Fibroblast of villous mesenchyme (primary cell): ENCODE measurements at regions not wholly inside any gene's neighbourhood (a gene's known extent, or its start where the extent isn't known, plus 50 kb on each side); places are given as distances from the start of the nearest gene placed in this dataset.
A peak's percentile ranks its signal among the peaks of the same experiment; 100 is the strongest.
"Not testable (repeated sequence)": the region's sequence is repeated elsewhere in the genome, so short reads cannot be mapped to it uniquely, and the experiment has no call there.

Source experiments
- DNase-seq: peaks from one replicate; pipeline ENCODE4 v3.0.0-alpha.2; 2010; ENCODE audit warnings: low read depth
- H3K4me3 ChIP-seq: 2 replicates; pipeline ENCODE4 v1.5.1; 2011; ENCODE audit warnings: low read depth, mild to moderate bottlenecking, low read length
- TF ChIP-seq, protein P1 (sequence below): IDR thresholded peaks from 2 replicates; pipeline ENCODE4 v1.5.1; 2012; ENCODE audit warnings: low read depth, mild to moderate bottlenecking, low read length; ENCODE audit not compliant: insufficient read depth

DNA sequence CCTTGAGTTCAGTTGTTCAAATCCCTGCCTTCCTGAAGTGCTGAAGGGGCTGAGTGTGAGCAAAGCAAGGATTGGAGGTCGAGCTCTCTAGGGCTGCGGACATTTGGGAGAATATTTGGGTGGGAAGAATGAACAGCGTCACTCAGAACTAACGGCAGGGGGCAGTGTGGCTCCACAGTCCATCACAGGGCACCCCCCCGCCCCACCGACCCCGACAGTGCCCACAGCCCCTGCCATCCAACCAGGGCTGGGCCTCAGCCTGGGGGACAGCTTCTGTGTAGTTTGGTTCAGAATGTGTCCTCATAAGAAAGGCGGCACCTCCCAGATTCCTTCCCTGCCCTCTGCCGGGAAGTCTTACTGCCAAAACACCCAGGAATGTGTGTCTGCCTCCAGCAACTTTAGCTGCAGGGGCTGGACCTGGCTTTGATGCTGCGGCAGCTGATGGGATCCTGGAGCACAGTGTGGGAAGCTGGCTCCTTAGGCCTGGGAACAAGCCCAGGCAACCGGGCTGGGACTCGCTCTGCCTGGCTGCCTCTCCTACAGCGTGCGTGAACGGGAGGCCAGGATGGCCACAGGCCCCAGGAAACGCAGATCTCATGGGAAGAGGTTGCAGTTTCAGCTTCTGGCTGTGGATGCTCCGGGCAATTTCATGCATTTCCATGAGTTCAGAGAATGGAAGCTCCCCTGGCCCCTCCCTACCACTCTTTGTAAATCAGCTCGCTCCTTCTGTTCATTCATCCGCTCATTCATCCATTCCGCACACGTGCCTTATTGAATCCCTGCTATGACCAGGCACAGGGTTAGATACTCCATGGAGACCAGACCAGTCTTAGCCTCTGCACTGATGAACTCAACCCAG lies 104.9 kb upstream of the TMPRSS2 start:
- TF ChIP-seq, protein P1, sequence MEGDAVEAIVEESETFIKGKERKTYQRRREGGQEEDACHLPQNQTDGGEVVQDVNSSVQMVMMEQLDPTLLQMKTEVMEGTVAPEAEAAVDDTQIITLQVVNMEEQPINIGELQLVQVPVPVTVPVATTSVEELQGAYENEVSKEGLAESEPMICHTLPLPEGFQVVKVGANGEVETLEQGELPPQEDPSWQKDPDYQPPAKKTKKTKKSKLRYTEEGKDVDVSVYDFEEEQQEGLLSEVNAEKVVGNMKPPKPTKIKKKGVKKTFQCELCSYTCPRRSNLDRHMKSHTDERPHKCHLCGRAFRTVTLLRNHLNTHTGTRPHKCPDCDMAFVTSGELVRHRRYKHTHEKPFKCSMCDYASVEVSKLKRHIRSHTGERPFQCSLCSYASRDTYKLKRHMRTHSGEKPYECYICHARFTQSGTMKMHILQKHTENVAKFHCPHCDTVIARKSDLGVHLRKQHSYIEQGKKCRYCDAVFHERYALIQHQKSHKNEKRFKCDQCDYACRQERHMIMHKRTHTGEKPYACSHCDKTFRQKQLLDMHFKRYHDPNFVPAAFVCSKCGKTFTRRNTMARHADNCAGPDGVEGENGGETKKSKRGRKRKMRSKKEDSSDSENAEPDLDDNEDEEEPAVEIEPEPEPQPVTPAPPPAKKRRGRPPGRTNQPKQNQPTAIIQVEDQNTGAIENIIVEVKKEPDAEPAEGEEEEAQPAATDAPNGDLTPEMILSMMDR, result peak; percentile 70
- peak; percentile 85 for DNase-seq
- no peak overlapping the region for H3K4me3 ChIP-seq

DNA sequence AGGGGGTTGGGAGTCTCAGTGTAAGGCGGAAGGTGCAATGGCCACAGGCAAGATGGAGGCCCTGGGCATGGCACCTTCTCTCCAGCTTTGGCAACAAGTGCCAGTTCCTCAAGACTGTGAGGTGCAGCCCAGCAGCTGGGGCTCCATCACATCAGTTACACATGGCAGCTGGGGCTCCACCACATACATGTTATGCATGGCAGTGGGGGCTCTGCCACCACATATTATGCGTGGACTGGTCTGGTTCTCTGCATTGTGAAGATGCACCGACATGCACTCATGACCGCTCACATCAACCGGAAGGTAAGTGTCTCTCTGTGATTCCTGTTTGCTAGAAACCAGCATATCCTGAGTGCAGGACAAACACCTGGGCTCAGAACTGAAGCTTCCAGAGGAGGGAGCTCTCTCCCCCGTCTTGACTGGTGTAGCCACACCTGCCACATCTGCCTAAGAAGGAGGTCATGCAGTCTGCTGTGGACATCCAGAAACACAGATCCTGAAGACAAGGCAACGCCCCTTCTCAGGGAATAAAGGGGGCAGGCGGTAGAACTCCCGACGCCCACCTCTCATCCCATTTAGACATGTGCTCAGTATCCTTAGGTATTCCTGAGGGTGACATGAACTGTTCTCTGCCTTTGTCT lies 104.1 kb upstream of the TMPRSS2 start:
- TF ChIP-seq, protein P1, result no peak
- H3K4me3 ChIP-seq, result no peak overlapping the region
- no peak for DNase-seq

DNA sequence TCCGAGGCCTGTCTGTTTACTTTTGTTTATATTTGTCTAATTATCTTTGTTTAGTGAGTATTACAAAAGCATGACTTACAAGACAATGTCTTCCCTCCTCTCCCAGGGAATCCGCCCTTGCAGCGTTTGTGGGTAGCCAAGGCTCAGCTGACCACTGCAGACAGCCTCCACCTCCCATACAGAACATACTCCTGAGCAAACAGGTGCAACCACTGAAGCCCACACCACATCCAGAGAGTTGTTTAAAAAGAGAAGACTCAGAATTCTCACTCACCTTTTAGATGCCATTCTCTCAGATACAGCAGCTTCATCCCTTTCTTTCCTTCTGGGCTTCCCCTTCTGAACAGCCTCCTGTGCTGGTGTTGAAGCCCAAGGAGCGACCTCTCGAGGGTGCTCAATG lies 103.5 kb upstream of the TMPRSS2 start:
- DNase-seq, result no peak
- no peak overlapping the region for H3K4me3 ChIP-seq
- TF ChIP-seq, protein P1, result no peak

DNA sequence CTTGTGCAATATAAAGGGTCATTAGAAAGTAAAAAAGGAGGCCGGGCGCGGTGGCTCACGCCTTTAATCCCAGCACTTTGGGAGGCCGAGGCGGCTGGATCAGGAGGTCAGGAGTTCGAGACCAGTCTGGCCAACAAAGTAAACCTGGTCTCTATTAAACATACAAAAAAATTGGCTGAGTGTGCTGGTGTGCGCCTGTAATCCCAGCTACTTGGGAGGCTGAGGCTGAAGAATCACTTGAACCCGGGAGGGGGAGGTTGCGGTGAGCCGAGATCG lies 102.8 kb upstream of the TMPRSS2 start:
- not testable (repeated sequence) for H3K4me3 ChIP-seq, DNase-seq

DNA sequence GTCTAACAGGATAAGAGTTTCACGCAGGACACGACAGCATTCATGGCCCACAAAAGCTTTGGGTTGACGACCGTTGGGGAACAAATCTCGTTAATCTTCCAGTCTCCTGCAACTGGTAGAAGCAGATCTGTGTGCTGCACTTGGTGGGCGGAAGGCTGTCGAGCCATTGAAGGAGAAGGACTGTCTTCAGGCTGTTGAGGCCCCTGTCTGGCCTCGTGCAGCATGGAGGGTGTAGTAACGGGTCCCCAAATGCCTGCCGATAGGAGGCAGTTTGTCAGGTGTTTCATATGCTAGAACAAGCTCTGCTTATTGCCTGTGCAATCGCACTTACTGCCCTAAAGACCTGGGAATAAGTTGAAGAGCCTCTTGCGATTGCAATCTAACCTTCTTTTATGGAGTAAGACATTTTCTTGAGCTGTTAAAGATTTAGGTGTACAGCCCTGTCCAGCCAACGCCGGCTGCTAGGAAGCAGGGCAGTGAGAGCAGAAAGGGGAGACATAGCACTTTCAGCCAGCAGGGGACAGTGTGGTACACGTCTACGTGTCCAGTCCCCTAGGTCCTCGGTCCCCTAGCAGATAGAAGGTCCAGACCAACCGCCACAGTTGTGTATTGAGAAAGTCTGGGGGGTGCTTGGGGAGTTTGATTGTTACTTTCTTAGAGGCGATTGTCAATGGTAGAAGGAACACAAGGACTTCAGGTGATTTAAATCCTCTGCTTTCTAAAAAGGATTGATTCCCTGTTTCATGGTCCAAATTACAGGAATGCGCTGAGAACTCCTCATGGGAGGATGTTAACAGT lies 102.3 kb upstream of the TMPRSS2 start:
- DNase-seq, result peak; percentile 59
- no peak overlapping the region for H3K4me3 ChIP-seq
- TF ChIP-seq, protein P1, result peak; percentile 87

DNA sequence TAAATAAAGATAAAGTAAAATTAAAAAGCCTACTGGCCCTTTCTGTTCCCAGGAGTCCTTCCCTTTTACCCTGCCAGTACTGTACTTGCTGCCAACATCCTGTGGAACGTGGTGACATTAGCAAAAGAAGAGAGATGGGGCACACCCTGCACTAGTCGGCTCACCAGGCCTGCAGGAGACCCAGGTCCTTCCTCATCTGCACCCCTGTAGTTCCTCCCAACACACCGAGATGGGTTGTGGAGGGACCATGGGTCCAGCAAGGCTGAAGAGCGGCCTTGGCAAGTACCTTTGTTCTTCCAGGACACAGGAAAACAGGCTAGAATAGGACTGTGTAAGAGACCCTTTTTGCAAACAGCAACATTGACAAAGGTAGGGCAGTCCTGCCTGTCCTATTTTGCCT lies 98.7 kb upstream of the TMPRSS2 start:
- H3K4me3 ChIP-seq, result no peak overlapping the region
- TF ChIP-seq, protein P1, result no peak
- no peak for DNase-seq

DNA sequence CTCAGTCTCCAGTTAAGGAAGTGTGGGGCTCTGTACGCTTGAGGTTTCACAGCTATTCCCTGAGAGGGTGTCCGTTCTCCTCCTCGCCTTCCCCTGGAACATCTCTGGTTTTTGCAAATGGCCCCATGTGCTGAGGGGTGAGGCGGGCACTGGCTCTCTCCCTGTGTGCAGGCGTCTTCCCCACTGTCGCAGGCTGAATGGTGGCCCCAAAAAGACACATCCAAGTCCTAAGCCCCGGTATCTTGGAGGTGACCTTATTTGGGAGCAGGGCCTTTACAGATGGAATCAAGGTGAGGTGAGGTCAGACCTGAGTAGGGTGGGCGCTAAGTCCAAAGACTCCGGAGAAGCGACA lies 98.0 kb upstream of the TMPRSS2 start:
- TF ChIP-seq, protein P1, result no peak
- no peak for DNase-seq
- no peak overlapping the region for H3K4me3 ChIP-seq
